HL-60 (cell line): ENCODE measurements at regions not wholly inside any gene's neighbourhood (a gene's known extent, or its start where the extent isn't known, plus 50 kb on each side); places are given as distances from the start of the nearest gene placed in this dataset.
A peak's percentile ranks its signal among the peaks of the same experiment; 100 is the strongest.

Source experiments
- DNase-seq, 2 experiments: peaks; one replicate each; pipeline ENCODE4 v3.0.0-alpha.2; 2010 to 2020; ENCODE audit warnings: low read depth in 1 of 2, low spot score in 1 of 2
- H3K27ac ChIP-seq: fragments of 250-450 bp; sonication (Bioruptor Pico); replicated peaks from 2 replicates; pipeline ENCODE4 v1.5.1; 2020; ENCODE audit warnings: mild to moderate bottlenecking, moderate library complexity
- H3K27me3 ChIP-seq: fragments of 250-450 bp; sonication (Bioruptor Pico); 2 replicates; pipeline ENCODE4 v1.5.1; 2021; ENCODE audit warnings: mild to moderate bottlenecking, moderate library complexity; ENCODE audit not compliant: insufficient read depth, poor library complexity, severe bottlenecking
- H3K4me3 ChIP-seq: replicated peaks from 2 replicates; pipeline ENCODE4 v1.5.1; 2011; ENCODE audit warnings: mild to moderate bottlenecking, control low read depth, low read length; ENCODE audit not compliant: insufficient read depth
- GABPA ChIP-seq: IDR thresholded peaks from 2 replicates; pipeline ENCODE4 v1.6.1; 2012; ENCODE audit warnings: low read depth
- POLR2AphosphoS5 ChIP-seq: IDR thresholded peaks from 2 replicates; pipeline ENCODE4 v1.6.1; 2012; ENCODE audit warnings: low read depth
- REST ChIP-seq: IDR thresholded peaks from 2 replicates; pipeline ENCODE4 v1.6.1; 2012; ENCODE audit warnings: low read depth; ENCODE audit not compliant: insufficient replicate concordance
- SPI1 ChIP-seq: IDR thresholded peaks from 2 replicates; pipeline ENCODE4 v1.6.1; 2012; ENCODE audit warnings: low read depth, mild to moderate bottlenecking, borderline replicate concordance
- TF ChIP-seq, protein P1 (sequence below): IDR thresholded peaks from one replicate; pipeline ENCODE4 v1.5.1; 2011; ENCODE audit warnings: low read length, control low read depth, inconsistent platforms; ENCODE audit not compliant: insufficient read depth

DNA sequence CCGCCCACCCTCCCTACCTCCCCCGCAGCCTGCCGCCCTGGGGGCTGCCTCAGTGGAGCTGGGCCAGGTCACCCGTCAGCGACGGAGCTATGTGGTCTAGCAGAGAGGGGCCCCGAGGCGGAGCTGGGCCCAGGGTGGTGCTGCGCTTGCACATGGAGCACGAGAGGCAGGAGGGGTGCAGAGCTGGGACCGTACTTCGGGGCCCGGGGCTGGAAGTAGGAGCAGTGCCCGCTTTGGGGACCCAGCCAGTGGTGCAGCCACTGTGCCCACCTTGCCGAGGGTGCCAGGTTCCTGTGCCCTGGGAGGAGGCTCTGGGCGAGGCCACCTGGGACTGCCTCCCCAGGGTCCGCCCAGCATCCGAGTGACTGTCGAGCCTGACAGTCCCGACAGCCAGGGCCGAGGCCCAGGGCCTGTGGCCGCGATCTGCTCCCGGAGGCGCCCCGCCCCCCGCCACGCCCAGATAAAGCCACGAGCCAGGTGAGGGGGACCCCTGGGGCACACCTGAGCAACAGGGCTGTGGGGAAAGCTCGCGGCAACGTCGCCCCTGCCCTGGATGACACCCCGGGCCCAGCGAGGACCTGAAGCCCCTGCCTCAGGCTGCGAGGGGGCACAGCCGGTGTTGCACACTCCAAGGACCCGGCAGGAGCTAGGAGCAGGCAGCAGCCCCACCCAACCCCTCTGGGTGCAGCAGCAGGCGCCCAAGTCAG, 117.5 kb downstream of the DNAAF6 start:
- no peak for DNase-seq
- H3K4me3 ChIP-seq: no peak overlapping the region
- no peaks in the 10 kb centered on the region for H3K27me3 ChIP-seq
- no peak overlapping the region for H3K27ac ChIP-seq
- TF ChIP-seq REST (no peak), POLR2AphosphoS5 (no peak), GABPA (no peak), SPI1 (no peak)
- TF ChIP-seq, protein P1, sequence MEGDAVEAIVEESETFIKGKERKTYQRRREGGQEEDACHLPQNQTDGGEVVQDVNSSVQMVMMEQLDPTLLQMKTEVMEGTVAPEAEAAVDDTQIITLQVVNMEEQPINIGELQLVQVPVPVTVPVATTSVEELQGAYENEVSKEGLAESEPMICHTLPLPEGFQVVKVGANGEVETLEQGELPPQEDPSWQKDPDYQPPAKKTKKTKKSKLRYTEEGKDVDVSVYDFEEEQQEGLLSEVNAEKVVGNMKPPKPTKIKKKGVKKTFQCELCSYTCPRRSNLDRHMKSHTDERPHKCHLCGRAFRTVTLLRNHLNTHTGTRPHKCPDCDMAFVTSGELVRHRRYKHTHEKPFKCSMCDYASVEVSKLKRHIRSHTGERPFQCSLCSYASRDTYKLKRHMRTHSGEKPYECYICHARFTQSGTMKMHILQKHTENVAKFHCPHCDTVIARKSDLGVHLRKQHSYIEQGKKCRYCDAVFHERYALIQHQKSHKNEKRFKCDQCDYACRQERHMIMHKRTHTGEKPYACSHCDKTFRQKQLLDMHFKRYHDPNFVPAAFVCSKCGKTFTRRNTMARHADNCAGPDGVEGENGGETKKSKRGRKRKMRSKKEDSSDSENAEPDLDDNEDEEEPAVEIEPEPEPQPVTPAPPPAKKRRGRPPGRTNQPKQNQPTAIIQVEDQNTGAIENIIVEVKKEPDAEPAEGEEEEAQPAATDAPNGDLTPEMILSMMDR: no peak

GRCh38 chrX:107324493-107325310, 118.3 kb downstream of the DNAAF6 start:
- Histone ChIP-seq H3K4me3 (no peak overlapping the region), H3K27me3 (no peaks in the 10 kb centered on the region), H3K27ac (no peak overlapping the region)
- no peak for DNase-seq
- TF ChIP-seq SPI1 (no peak), REST (peak; percentile 89)

- no peak for DNase-seq
- Histone ChIP-seq H3K27me3 (no peaks in the 10 kb centered on the region), H3K4me3 (no peak overlapping the region), H3K27ac (no peak overlapping the region)
- TF ChIP-seq POLR2AphosphoS5 (no peak), REST (no peak), SPI1 (no peak), GABPA (no peak)
- TF ChIP-seq, protein P1: no peak
Measured at GRCh38 chrX:107325467-107325866, 119.1 kb downstream of the DNAAF6 start.
